ENCODE measurements at regions not wholly inside any gene's neighbourhood (a gene's known extent, or its start where the extent isn't known, plus 50 kb on each side); places are given as distances from the start of the nearest gene placed in this dataset.

GRCh38 chr6:130494729-130495128 lies 128.9 kb downstream of the TMEM200A start:
- Histone ChIP-seq H3K36me3 (ENCODE audit: control insufficient read depth, insufficient read depth, low read length) (no peaks in the 10 kb centered on the region), H3K4me1 (ENCODE audit: control insufficient read depth, insufficient read depth, low read length) (no peaks in the 10 kb centered on the region), H3K27me3 (ENCODE audit: control insufficient read depth, insufficient read depth, low read length) (no peaks in the 10 kb centered on the region), H3K9me3 (ENCODE audit: control insufficient read depth, insufficient read depth, low read depth, low read length) (no peaks in the 10 kb centered on the region), H3K4me3 (ENCODE audit: low read depth in 2 of 2, low read length in 2 of 2) (no peak overlapping the region), H3K27ac (ENCODE audit: low read length) (no peak overlapping the region)
- no peak for DNase-seq (ENCODE audit: low read depth, low spot score)
- ChIA-PET CTCF (no interaction called here), POLR2A (no interaction called here)
- intact Hi-C loops (cut with micrococcal nuclease; ENCODE audit: unreplicated experiment) (no loop called here), in situ Hi-C loops (cut with HindIII; ENCODE audit: low pct_unique_long_range_greater_than_20kb, low sequenced_read_pairs) (no loop called here)
- no peak for TF ChIP-seq SIN3A (IDR thresholded peaks at IDR 0.05; ENCODE audit: borderline replicate concordance, insufficient read depth, low read depth, low read length)
- TF ChIP-seq CTCF (IDR thresholded peaks at IDR 0.05), result no peak
- no peak for TF ChIP-seq REST (IDR thresholded peaks at IDR 0.05; ENCODE audit: insufficient read depth in 1 of 2, low read depth in 2 of 2, low read length in 1 of 2)
- no peak for TF ChIP-seq TCF7L2 (IDR thresholded peaks at IDR 0.05; ENCODE audit: low read depth, low read length)
- TF ChIP-seq POLR2AphosphoS5 (IDR thresholded peaks at IDR 0.05; ENCODE audit: low read depth, low read length), result no peak
- BruUV-seq (replicated peaks), result no TSS peak
- no peak for ATAC-seq

- in situ Hi-C loops (cut with HindIII; ENCODE audit: low pct_unique_long_range_greater_than_20kb, low sequenced_read_pairs), result no loop called here
- no peaks in the 10 kb centered on the region for H3K27me3 ChIP-seq (ENCODE audit: control insufficient read depth, insufficient read depth, low read length)
- H3K27ac ChIP-seq (ENCODE audit: low read length), result no peak overlapping the region
These were observed 134.9 kb downstream of the TMEM200A start for GRCh38 chr6:130500693-130501092.

More at GRCh38 chr6:130500693-130501092, 134.9 kb downstream of the TMEM200A start:
- DNase-seq (ENCODE audit: low read depth, low spot score) (no peak), ATAC-seq (no peak)
- Histone ChIP-seq H3K4me3 (ENCODE audit: low read depth in 2 of 2, low read length in 2 of 2) (no peak overlapping the region), H3K9me3 (ENCODE audit: control insufficient read depth, insufficient read depth, low read depth, low read length) (no peaks in the 10 kb centered on the region), H3K4me1 (ENCODE audit: control insufficient read depth, insufficient read depth, low read length) (no peaks in the 10 kb centered on the region), H3K36me3 (ENCODE audit: control insufficient read depth, insufficient read depth, low read length) (no peaks in the 10 kb centered on the region)
- POLR2A ChIA-PET, result no interaction called here
- TF ChIP-seq REST (IDR thresholded peaks at IDR 0.05; ENCODE audit: insufficient read depth in 1 of 2, low read depth in 2 of 2, low read length in 1 of 2) (no peak), SIN3A (IDR thresholded peaks at IDR 0.05; ENCODE audit: borderline replicate concordance, insufficient read depth, low read depth, low read length) (no peak), POLR2AphosphoS5 (IDR thresholded peaks at IDR 0.05; ENCODE audit: low read depth, low read length) (no peak), CTCF (IDR thresholded peaks at IDR 0.05) (no peak), TCF7L2 (IDR thresholded peaks at IDR 0.05; ENCODE audit: low read depth, low read length) (no peak)
- intact Hi-C loops (cut with micrococcal nuclease; ENCODE audit: unreplicated experiment), result no loop called here
- no TSS peak for BruUV-seq (replicated peaks)
- CTCF ChIA-PET, result no interaction called here
